ENCODE measurements at regions not wholly inside any gene's neighbourhood (a gene's known extent, or its start where the extent isn't known, plus 50 kb on each side); places are given as distances from the start of the nearest gene placed in this dataset.

DNA sequence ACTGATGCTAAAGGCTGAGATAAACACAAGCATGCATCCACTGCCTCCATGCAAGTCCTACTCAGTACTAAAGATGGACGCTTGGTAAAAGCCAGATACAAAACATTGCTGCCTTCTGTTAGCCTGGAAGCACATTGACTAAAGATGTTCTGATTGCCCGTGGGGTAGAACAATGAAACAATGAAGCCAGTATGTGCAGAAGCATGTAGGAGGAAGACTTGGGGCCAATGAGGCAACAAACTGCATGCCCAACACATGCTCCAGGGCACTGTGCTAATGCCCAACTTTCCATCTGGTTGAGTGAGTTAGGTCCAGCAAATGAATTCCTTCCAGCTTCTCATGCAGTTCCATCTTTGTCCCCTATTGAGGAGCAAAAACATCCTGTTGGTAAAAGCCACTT lies 1245.5 kb downstream of the GATA3 start:
- no peak for FAIRE-seq
- Histone ChIP-seq H3K36me3 (ENCODE audit: control insufficient read depth in 2 of 2, extremely low read depth in 1 of 2, insufficient read depth in 2 of 2, low read length in 2 of 2) (no peaks in the 10 kb centered on the region), H3K9ac (ENCODE audit: control insufficient read depth, extremely low read depth, insufficient read depth, low read length) (no peak overlapping the region), H3K9me3 (ENCODE audit: control insufficient read depth, low read depth, low read length) (no peaks in the 10 kb centered on the region), H3K9me1 (ENCODE audit: control insufficient read depth, extremely low read depth, insufficient read depth, low read length) (no peaks in the 10 kb centered on the region), H3K4me1 (ENCODE audit: control insufficient read depth, extremely low read depth, insufficient read depth, low read length) (no peaks in the 10 kb centered on the region), H3K27me3 (ENCODE audit: control insufficient read depth, extremely low read depth, insufficient read depth, low read length) (no peaks in the 10 kb centered on the region), H3K4me3 (ENCODE audit: control insufficient read depth in 2 of 3, extremely low read depth in 1 of 3, insufficient read depth in 2 of 3, low read depth in 1 of 3, low read length in 3 of 3) (no peak overlapping the region), H3K79me2 (ENCODE audit: control insufficient read depth, insufficient read depth, low read length) (no peaks in the 10 kb centered on the region), H3K27ac (ENCODE audit: control insufficient read depth, insufficient read depth, low read length) (no peak overlapping the region), H4K20me1 (ENCODE audit: control insufficient read depth, extremely low read depth, insufficient read depth, low read length) (no peaks in the 10 kb centered on the region), H2AFZ (ENCODE audit: control insufficient read depth, low read length) (no peak overlapping the region), H3K4me2 (ENCODE audit: control insufficient read depth, extremely low read depth, insufficient read depth, low read depth, low read length) (no peak overlapping the region)
- TF ChIP-seq, protein P1, sequence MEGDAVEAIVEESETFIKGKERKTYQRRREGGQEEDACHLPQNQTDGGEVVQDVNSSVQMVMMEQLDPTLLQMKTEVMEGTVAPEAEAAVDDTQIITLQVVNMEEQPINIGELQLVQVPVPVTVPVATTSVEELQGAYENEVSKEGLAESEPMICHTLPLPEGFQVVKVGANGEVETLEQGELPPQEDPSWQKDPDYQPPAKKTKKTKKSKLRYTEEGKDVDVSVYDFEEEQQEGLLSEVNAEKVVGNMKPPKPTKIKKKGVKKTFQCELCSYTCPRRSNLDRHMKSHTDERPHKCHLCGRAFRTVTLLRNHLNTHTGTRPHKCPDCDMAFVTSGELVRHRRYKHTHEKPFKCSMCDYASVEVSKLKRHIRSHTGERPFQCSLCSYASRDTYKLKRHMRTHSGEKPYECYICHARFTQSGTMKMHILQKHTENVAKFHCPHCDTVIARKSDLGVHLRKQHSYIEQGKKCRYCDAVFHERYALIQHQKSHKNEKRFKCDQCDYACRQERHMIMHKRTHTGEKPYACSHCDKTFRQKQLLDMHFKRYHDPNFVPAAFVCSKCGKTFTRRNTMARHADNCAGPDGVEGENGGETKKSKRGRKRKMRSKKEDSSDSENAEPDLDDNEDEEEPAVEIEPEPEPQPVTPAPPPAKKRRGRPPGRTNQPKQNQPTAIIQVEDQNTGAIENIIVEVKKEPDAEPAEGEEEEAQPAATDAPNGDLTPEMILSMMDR (optimal IDR thresholded peaks at IDR 0.05 in 1 of 3, IDR thresholded peaks at IDR 0.05 in 1 of 3, conservative IDR thresholded peaks at IDR 0.05 in 1 of 3; ENCODE audit: extremely low read depth in 1 of 3, insufficient read depth in 2 of 3, low read length in 3 of 3): no peak
- no peak for TF ChIP-seq EZH2 (IDR thresholded peaks at IDR 0.05; ENCODE audit: low read length)
- DNase-seq (ENCODE audit: low read depth, low spot score): no peak
- dilution Hi-C loops (cut with MboI; ENCODE audit: extremely low pct_ligation_motif_present, low sequenced_read_pairs): no loop called here

DNA sequence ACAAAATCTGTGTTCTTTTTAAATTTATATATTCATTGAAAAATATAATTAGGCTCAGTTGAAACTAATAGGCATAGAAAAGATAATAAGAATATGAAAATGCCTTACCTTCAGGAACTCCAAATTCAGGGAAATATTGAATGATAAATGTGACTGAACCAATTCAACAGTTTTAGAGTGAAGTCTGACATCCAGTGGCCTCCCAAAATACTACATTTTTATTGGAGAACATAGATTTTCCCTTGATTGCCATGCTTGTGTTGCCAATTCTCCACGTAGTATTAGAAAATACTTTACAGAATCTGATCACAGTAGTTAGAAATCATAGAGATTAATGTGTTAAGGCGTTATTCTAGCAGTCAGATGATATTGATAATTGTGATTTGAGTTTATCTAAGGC lies 1246.7 kb downstream of the GATA3 start:
- peak; percentile 68 for FAIRE-seq
- no peak for DNase-seq (ENCODE audit: low read depth, low spot score)
- H3K4me2 ChIP-seq (ENCODE audit: control insufficient read depth, extremely low read depth, insufficient read depth, low read depth, low read length): no peak overlapping the region

More for the DNA sequence above, 1246.7 kb downstream of the GATA3 start:
- Histone ChIP-seq H3K4me3 (ENCODE audit: control insufficient read depth in 2 of 3, extremely low read depth in 1 of 3, insufficient read depth in 2 of 3, low read depth in 1 of 3, low read length in 3 of 3) (no peak overlapping the region), H3K9me3 (ENCODE audit: control insufficient read depth, low read depth, low read length) (no peaks in the 10 kb centered on the region), H2AFZ (ENCODE audit: control insufficient read depth, low read length) (no peak overlapping the region), H3K9me1 (ENCODE audit: control insufficient read depth, extremely low read depth, insufficient read depth, low read length) (no peaks in the 10 kb centered on the region), H4K20me1 (ENCODE audit: control insufficient read depth, extremely low read depth, insufficient read depth, low read length) (no peaks in the 10 kb centered on the region), H3K79me2 (ENCODE audit: control insufficient read depth, insufficient read depth, low read length) (no peaks in the 10 kb centered on the region), H3K27ac (ENCODE audit: control insufficient read depth, insufficient read depth, low read length) (no peak overlapping the region), H3K27me3 (ENCODE audit: control insufficient read depth, extremely low read depth, insufficient read depth, low read length) (no peaks in the 10 kb centered on the region), H3K36me3 (ENCODE audit: control insufficient read depth in 2 of 2, extremely low read depth in 1 of 2, insufficient read depth in 2 of 2, low read length in 2 of 2) (no peaks in the 10 kb centered on the region), H3K9ac (ENCODE audit: control insufficient read depth, extremely low read depth, insufficient read depth, low read length) (no peak overlapping the region), H3K4me1 (ENCODE audit: control insufficient read depth, extremely low read depth, insufficient read depth, low read length) (no peaks in the 10 kb centered on the region)
- TF ChIP-seq EZH2 (IDR thresholded peaks at IDR 0.05; ENCODE audit: low read length): no peak
- TF ChIP-seq, protein P1 (optimal IDR thresholded peaks at IDR 0.05 in 1 of 3, IDR thresholded peaks at IDR 0.05 in 1 of 3, conservative IDR thresholded peaks at IDR 0.05 in 1 of 3; ENCODE audit: extremely low read depth in 1 of 3, insufficient read depth in 2 of 3, low read length in 3 of 3): peak in 2 of 3 experiments; percentile 14 to 35
- dilution Hi-C loops (cut with MboI; ENCODE audit: extremely low pct_ligation_motif_present, low sequenced_read_pairs): no loop called here
